Vagina (tissue), 2 donors: ENCODE measurements at regions not wholly inside any gene's neighbourhood (a gene's known extent, or its start where the extent isn't known, plus 50 kb on each side); places are given as distances from the start of the nearest gene placed in this dataset.

Experiments
- POLR2A ChIP-seq, 2 donors: fragments of 450-650 bp; IDR thresholded peaks; one replicate each; pipeline ENCODE4 v1.6.1; 2017; ENCODE audit warnings: antibody characterized with exemption in 2 of 2, mild to moderate bottlenecking in 2 of 2, moderate library complexity in 2 of 2
- POLR2AphosphoS5 ChIP-seq, 2 donors: sonication (generic); formaldehyde crosslinking; IDR thresholded peaks; one replicate each; pipeline ENCODE4 v1.9.0; 2017; ENCODE audit warnings: antibody characterized with exemption in 2 of 2, mild to moderate bottlenecking in 2 of 2, low read depth in 1 of 2; ENCODE audit not compliant: insufficient read depth in 1 of 2
- TF ChIP-seq, protein P1 (sequence below), 3 experiments: fragments of 450-650 bp in 2 of 3; fragments of 200-600 bp in 1 of 3; sonication (generic) in 1 of 3; IDR thresholded peaks; one replicate each; pipeline ENCODE4 v1.5.1; 2017 to 2019; ENCODE audit warnings: antibody characterized with exemption in 3 of 3, mild to moderate bottlenecking in 2 of 3, moderate library complexity in 2 of 3

DNA sequence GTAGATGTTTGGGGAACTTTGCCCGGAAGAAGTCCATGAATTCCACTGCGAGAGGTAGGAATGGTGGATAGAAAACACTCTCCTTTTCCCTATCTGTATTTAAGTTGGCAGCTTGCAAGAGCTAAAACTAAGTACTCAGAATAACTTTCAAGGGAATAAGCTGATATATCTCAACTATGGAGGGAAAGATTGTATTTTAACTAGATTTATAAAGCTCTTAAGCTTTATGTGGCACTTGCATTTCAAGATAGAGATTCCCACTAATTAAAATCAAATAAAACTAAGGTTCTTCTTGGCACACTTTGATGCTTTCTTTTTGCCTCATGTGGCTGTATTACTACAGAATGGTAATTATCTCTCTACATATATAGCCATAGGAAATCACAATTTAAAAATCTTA lies 149.7 kb upstream of the STARD13 start:
- TF ChIP-seq, protein P1, sequence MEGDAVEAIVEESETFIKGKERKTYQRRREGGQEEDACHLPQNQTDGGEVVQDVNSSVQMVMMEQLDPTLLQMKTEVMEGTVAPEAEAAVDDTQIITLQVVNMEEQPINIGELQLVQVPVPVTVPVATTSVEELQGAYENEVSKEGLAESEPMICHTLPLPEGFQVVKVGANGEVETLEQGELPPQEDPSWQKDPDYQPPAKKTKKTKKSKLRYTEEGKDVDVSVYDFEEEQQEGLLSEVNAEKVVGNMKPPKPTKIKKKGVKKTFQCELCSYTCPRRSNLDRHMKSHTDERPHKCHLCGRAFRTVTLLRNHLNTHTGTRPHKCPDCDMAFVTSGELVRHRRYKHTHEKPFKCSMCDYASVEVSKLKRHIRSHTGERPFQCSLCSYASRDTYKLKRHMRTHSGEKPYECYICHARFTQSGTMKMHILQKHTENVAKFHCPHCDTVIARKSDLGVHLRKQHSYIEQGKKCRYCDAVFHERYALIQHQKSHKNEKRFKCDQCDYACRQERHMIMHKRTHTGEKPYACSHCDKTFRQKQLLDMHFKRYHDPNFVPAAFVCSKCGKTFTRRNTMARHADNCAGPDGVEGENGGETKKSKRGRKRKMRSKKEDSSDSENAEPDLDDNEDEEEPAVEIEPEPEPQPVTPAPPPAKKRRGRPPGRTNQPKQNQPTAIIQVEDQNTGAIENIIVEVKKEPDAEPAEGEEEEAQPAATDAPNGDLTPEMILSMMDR (IDR thresholded peaks at IDR 0.05), result no peak
- no peak for TF ChIP-seq POLR2AphosphoS5 (IDR thresholded peaks at IDR 0.05; ENCODE audit: insufficient read depth in 1 of 2, low read depth in 1 of 2)
- TF ChIP-seq POLR2A (IDR thresholded peaks at IDR 0.05), result no peak
